Muscle layer of colon (tissue), 2 donors: ENCODE measurements at regions not wholly inside any gene's neighbourhood (a gene's known extent, or its start where the extent isn't known, plus 50 kb on each side); places are given as distances from the start of the nearest gene placed in this dataset.

Source experiments
- H3K27ac ChIP-seq: one replicate; pipeline ENCODE4 v1.7.0; 2013; ENCODE audit warnings: low read depth, mild to moderate bottlenecking, low read length, moderate library complexity
- H3K27me3 ChIP-seq, 2 donors: one replicate each; pipeline ENCODE4 v1.7.0; 2013; ENCODE audit warnings: low read length in 2 of 2, mild to moderate bottlenecking in 2 of 2; ENCODE audit not compliant: insufficient read depth in 2 of 2, control insufficient read depth in 1 of 2
- H3K36me3 ChIP-seq: one replicate; pipeline ENCODE4 v1.7.0; 2013; ENCODE audit warnings: mild to moderate bottlenecking, low read length; ENCODE audit not compliant: insufficient read depth
- H3K4me1 ChIP-seq: one replicate; pipeline ENCODE4 v1.7.0; 2013; ENCODE audit warnings: mild to moderate bottlenecking, low read length; ENCODE audit not compliant: insufficient read depth
- H3K4me3 ChIP-seq, 2 donors: one replicate each; pipeline ENCODE4 v1.7.0; 2013; ENCODE audit warnings: low read length in 2 of 2, low read depth in 1 of 2, mild to moderate bottlenecking in 1 of 2, moderate library complexity in 1 of 2
- H3K9ac ChIP-seq: one replicate; pipeline ENCODE4 v1.7.0; 2013; ENCODE audit warnings: low read length
- H3K9me3 ChIP-seq: one replicate; pipeline ENCODE4 v1.7.0; 2013; ENCODE audit warnings: mild to moderate bottlenecking, low read length
- donor health status: abdominal sarcoma.
- donor health status: Adenocarcinoma of cecum.

DNA sequence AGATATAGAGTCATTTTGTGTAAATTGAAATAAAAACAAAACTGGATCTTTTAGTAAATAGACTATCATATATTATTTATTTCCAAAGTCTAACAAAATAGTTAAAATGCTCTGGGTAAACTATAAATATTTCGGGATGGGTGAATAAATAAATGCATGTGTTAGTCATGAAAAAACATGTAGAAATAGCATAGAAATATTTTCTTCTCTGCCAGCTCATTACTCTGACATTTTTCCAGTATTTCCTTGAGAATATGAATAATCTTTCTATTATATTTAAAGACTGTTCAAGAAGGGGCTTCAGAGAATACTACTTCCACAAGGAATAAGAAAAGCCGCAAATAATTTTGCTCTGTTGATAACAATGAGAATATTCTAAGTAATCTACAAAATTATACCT, 880.4 kb downstream of the TRIB2 start:
- no peak overlapping the region for H3K9ac ChIP-seq
- no peaks in the 10 kb centered on the region for H3K9me3 ChIP-seq
- H3K4me1 ChIP-seq, result no peaks in the 10 kb centered on the region
- H3K36me3 ChIP-seq, result no peaks in the 10 kb centered on the region
- H3K4me3 ChIP-seq, result no peak overlapping the region
- no peaks in the 10 kb centered on the region for H3K27me3 ChIP-seq
- H3K27ac ChIP-seq, result no peak overlapping the region

DNA sequence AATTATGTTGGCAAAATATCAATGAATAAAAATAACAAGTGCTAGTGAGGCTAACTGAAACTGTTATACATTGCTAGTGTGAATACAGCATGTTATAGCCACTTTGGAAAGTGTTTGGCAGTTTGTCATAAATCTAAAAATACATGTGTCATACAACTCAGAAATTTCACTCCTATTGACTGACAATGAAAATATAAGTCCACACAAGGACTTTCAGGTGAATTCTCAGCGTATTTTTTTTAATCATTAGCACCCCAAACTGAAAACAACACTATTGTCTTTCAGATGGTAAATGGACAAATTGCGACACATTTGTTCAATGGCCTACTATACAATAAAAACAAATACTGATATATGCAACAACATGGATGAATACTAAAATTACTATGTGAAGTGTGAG, 884.8 kb downstream of the TRIB2 start:
- H3K27me3 ChIP-seq, result no peaks in the 10 kb centered on the region
- no peaks in the 10 kb centered on the region for H3K9me3 ChIP-seq
- no peaks in the 10 kb centered on the region for H3K36me3 ChIP-seq
- no peak overlapping the region for H3K9ac ChIP-seq
- H3K27ac ChIP-seq, result no peak overlapping the region
- H3K4me3 ChIP-seq, result no peak overlapping the region
- H3K4me1 ChIP-seq, result no peaks in the 10 kb centered on the region

DNA sequence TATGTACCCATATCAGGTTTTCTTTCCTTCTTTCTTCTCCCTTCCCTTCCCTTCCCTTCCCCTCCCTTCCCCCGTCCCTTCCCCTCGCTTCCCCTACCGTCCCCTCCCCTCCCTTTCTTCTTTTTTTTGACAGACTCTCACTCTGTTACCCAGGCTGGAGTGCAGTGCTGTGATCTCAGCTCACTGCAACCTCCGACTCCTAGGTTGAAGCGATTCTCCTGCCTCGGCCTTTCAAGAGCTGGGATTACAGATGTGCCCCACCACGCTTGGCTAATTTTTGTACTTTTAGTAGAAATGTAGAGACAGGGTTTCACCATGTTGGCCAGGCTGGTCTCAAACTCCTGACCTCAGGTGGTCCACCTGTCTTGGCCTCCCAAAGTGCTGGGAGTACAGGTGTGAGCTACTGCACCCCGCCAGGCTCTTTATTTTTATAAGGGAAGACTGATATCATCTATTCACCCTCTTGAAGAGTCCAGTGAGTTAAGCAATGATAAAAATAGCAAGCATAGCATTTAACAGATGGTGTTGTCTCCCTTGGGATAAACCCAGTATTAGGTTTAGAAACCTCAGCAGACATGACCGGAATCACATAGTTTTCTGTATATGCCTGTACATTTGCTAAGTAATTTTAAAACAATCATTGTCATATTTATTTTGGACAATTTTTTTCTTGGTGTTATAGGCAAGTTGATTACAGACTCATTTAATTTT, 888.4 kb downstream of the TRIB2 start:
- Histone ChIP-seq H3K9ac (no peak overlapping the region), H3K9me3 (no peaks in the 10 kb centered on the region), H3K36me3 (no peaks in the 10 kb centered on the region), H3K27ac (no peak overlapping the region), H3K27me3 (no peaks in the 10 kb centered on the region), H3K4me1 (no peaks in the 10 kb centered on the region), H3K4me3 (no peak overlapping the region)

GRCh38 chr2:13607139-13607538, 890.4 kb downstream of the TRIB2 start:
- Histone ChIP-seq H3K4me1 (no peaks in the 10 kb centered on the region), H3K36me3 (no peaks in the 10 kb centered on the region), H3K4me3 (no peak overlapping the region), H3K27ac (no peak overlapping the region), H3K27me3 (no peaks in the 10 kb centered on the region), H3K9ac (no peak overlapping the region), H3K9me3 (no peaks in the 10 kb centered on the region)

DNA sequence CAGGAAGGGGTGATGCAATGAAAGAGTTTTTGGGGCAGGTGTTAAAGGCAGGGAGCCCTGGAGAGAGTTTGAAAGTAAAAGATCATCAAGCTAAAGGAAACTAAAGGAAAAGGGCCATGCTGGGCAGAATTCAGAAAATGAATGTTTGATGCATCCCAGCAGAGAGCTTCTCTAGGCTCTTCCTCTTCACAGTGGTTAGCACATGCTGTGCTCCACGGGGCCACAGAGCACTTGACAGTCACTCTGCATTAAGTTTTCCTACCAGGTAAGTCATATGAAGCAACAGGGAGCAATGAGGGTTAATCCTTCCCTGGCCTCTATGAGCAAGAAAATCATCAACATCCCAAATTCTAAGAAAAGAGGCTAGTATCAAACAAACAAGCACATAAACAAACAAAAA, 895.2 kb downstream of the TRIB2 start:
- H3K36me3 ChIP-seq, result no peaks in the 10 kb centered on the region
- H3K9me3 ChIP-seq, result no peaks in the 10 kb centered on the region
- no peak overlapping the region for H3K9ac ChIP-seq
- no peaks in the 10 kb centered on the region for H3K27me3 ChIP-seq
- H3K4me3 ChIP-seq, result no peak overlapping the region
- H3K4me1 ChIP-seq, result no peaks in the 10 kb centered on the region
- H3K27ac ChIP-seq, result no peak overlapping the region

DNA sequence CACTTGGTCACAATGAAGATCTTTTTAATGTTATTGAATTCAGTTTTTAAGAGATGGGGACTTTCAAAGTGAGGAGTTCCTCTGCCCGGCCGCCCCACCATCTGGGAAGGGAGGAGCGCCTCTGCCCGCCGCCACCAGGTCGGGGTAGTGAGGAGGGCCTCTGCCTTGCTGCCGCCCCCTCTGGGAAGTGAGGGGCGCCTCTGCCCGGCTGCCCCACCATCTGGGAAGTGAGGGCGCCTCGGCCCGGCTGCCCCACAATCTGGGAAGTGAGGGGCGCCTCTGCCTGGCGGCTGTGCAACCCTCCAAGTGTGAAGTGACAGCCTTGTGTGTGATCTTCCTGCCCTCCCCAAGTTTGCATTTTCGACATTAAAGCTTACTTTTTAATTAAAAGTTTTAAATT, 899.3 kb downstream of the TRIB2 start:
- no peaks in the 10 kb centered on the region for H3K9me3 ChIP-seq
- H3K9ac ChIP-seq, result no peak overlapping the region
- H3K27ac ChIP-seq, result no peak overlapping the region
- H3K36me3 ChIP-seq, result no peaks in the 10 kb centered on the region
- H3K4me3 ChIP-seq, result no peak overlapping the region
- H3K27me3 ChIP-seq, result no peaks in the 10 kb centered on the region
- H3K4me1 ChIP-seq, result no peaks in the 10 kb centered on the region

- Histone ChIP-seq H3K27me3 (no peaks in the 10 kb centered on the region), H3K4me1 (no peaks in the 10 kb centered on the region), H3K9ac (no peak overlapping the region), H3K27ac (no peak overlapping the region), H3K36me3 (no peaks in the 10 kb centered on the region), H3K4me3 (no peak overlapping the region), H3K9me3 (no peaks in the 10 kb centered on the region)
Observed at GRCh38 chr2:13616616-13617015, 899.9 kb downstream of the TRIB2 start.

DNA sequence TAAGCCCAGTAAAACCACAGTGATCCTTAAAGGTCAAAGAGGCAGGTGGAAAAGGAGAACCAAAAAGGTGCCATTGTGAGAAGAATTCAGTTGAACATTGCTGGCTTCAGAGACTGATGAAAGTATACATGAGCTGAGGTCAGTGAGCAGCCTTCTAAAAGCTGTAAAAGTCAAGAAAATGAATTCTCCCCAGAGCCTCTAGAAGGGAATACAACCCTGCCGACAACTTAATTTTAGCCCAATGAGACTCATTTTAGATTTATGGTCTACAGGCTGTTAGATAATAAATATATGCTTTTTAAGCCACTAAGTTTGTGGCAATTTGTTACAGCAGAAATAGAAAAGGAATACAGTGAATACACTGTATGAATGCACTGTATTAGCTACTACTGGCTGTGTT, 911.4 kb downstream of the TRIB2 start:
- Histone ChIP-seq H3K27ac (no peak overlapping the region), H3K36me3 (no peaks in the 10 kb centered on the region), H3K4me1 (no peaks in the 10 kb centered on the region), H3K9me3 (no peaks in the 10 kb centered on the region), H3K4me3 (no peak overlapping the region), H3K27me3 (no peaks in the 10 kb centered on the region), H3K9ac (no peak overlapping the region)

- no peaks in the 10 kb centered on the region for H3K9me3 ChIP-seq
- H3K9ac ChIP-seq, result no peak overlapping the region
- H3K27me3 ChIP-seq, result no peaks in the 10 kb centered on the region
- no peak overlapping the region for H3K4me3 ChIP-seq
- H3K36me3 ChIP-seq, result no peaks in the 10 kb centered on the region
- H3K27ac ChIP-seq, result no peak overlapping the region
- H3K4me1 ChIP-seq, result no peaks in the 10 kb centered on the region
Observed at GRCh38 chr2:13638181-13638580, 921.4 kb downstream of the TRIB2 start.

GRCh38 chr2:13649918-13650317, 933.2 kb downstream of the TRIB2 start:
- H3K27ac ChIP-seq, result no peak overlapping the region
- H3K4me1 ChIP-seq, result no peaks in the 10 kb centered on the region
- no peak overlapping the region for H3K9ac ChIP-seq
- H3K36me3 ChIP-seq, result no peaks in the 10 kb centered on the region
- no peaks in the 10 kb centered on the region for H3K9me3 ChIP-seq
- H3K27me3 ChIP-seq, result no peaks in the 10 kb centered on the region
- H3K4me3 ChIP-seq, result no peak overlapping the region

- no peaks in the 10 kb centered on the region for H3K4me1 ChIP-seq
Observed at GRCh38 chr2:13650586-13651180, 933.9 kb downstream of the TRIB2 start.

GRCh38 chr2:13651684-13652131, 935.0 kb downstream of the TRIB2 start:
- Histone ChIP-seq H3K27ac (no peak overlapping the region), H3K9ac (no peak overlapping the region), H3K36me3 (no peaks in the 10 kb centered on the region), H3K4me3 (no peak overlapping the region), H3K9me3 (no peaks in the 10 kb centered on the region), H3K4me1 (no peaks in the 10 kb centered on the region), H3K27me3 (no peaks in the 10 kb centered on the region)

More at GRCh38 chr2:13650586-13651180, 933.9 kb downstream of the TRIB2 start:
- no peak overlapping the region for H3K9ac ChIP-seq
- no peaks in the 10 kb centered on the region for H3K27me3 ChIP-seq
- no peaks in the 10 kb centered on the region for H3K36me3 ChIP-seq
- no peak overlapping the region for H3K27ac ChIP-seq
- no peak overlapping the region for H3K4me3 ChIP-seq
- no peaks in the 10 kb centered on the region for H3K9me3 ChIP-seq
